Progenitor cell of endocrine pancreas (in vitro differentiated cells): ENCODE measurements at regions not wholly inside any gene's neighbourhood (a gene's known extent, or its start where the extent isn't known, plus 50 kb on each side); places are given as distances from the start of the nearest gene placed in this dataset.
A peak's percentile ranks its signal among the peaks of the same experiment; 100 is the strongest.

ENCODE experiments used
- DNase-seq: peaks from one replicate; pipeline ENCODE4 v3.0.0; 2021; ENCODE audit warnings: low spot score; ENCODE audit not compliant: unreplicated experiment
- H3K27ac Mint-ChIP-seq: 2 replicates; pipeline ENCODE4 v1.8.0; 2021; ENCODE audit warnings: mild to moderate bottlenecking, moderate library complexity, mixed read lengths
- H3K27me3 Mint-ChIP-seq: 2 replicates; pipeline ENCODE4 v1.8.0; 2021; ENCODE audit warnings: mixed read lengths
- H3K36me3 Mint-ChIP-seq: 2 replicates; pipeline ENCODE4 v1.8.0; 2022; ENCODE audit warnings: mixed read lengths; ENCODE audit not compliant: insufficient read depth
- H3K4me1 Mint-ChIP-seq: 2 replicates; pipeline ENCODE4 v1.8.0; 2021; ENCODE audit warnings: low read depth, mixed read lengths
- H3K4me3 Mint-ChIP-seq: 2 replicates; pipeline ENCODE4 v1.8.0; 2021; ENCODE audit warnings: low read depth, mild to moderate bottlenecking, moderate library complexity, mixed read lengths
- H3K9me3 Mint-ChIP-seq: 2 replicates; pipeline ENCODE4 v1.8.0; 2021; ENCODE audit warnings: low read depth, mixed read lengths
- TF ChIP-seq, protein P1 (sequence below): fragments of 200-600 bp; sonication (generic); IDR thresholded peaks from one replicate; pipeline ENCODE4 v1.5.0; 2021; ENCODE audit warnings: antibody characterized with exemption, mild to moderate bottlenecking; ENCODE audit not compliant: unreplicated experiment

DNA sequence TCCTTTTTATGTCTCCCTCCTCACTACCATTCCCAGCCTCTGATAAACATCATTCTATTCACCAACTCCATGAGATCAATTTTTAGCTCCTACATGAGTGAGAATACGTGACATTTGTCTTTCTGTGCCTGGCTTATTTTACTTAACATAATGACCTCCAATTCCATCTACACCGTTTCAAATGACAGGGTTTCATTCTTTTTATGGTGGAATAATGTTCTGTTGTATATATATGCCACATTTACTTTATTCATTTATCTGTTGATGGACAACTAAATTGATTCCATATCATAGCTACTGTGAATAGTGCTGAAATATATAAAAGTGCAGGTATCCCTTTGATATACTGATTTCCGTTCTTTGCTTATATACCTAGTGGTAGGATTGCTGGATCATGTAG lies 503.9 kb downstream of the SMARCA1 start:
- peaks cover 13% of the 10 kb centered on the region for H3K9me3 Mint-ChIP-seq
- H3K36me3 Mint-ChIP-seq = peaks cover 6% of the 10 kb centered on the region
- H3K27me3 Mint-ChIP-seq = no peaks in the 10 kb centered on the region
- DNase-seq = no peak
- no peaks in the 10 kb centered on the region for H3K4me1 Mint-ChIP-seq
- TF ChIP-seq, protein P1, sequence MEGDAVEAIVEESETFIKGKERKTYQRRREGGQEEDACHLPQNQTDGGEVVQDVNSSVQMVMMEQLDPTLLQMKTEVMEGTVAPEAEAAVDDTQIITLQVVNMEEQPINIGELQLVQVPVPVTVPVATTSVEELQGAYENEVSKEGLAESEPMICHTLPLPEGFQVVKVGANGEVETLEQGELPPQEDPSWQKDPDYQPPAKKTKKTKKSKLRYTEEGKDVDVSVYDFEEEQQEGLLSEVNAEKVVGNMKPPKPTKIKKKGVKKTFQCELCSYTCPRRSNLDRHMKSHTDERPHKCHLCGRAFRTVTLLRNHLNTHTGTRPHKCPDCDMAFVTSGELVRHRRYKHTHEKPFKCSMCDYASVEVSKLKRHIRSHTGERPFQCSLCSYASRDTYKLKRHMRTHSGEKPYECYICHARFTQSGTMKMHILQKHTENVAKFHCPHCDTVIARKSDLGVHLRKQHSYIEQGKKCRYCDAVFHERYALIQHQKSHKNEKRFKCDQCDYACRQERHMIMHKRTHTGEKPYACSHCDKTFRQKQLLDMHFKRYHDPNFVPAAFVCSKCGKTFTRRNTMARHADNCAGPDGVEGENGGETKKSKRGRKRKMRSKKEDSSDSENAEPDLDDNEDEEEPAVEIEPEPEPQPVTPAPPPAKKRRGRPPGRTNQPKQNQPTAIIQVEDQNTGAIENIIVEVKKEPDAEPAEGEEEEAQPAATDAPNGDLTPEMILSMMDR = no peak
- H3K4me3 Mint-ChIP-seq = no peak overlapping the region
- H3K27ac Mint-ChIP-seq = no peak overlapping the region

GRCh38 chrX:129015381-129015780 lies 507.9 kb downstream of the SMARCA1 start:
- Mint-ChIP-seq H3K9me3 (no peaks in the 10 kb centered on the region), H3K27ac (no peak overlapping the region), H3K36me3 (no peaks in the 10 kb centered on the region), H3K4me3 (no peak overlapping the region), H3K4me1 (peaks cover 2% of the 10 kb centered on the region), H3K27me3 (no peaks in the 10 kb centered on the region)
- TF ChIP-seq, protein P1 = no peak
- DNase-seq = no peak

- TF ChIP-seq, protein P1 = peak; percentile 10
- no peak for DNase-seq
- Mint-ChIP-seq H3K36me3 (no peaks in the 10 kb centered on the region), H3K4me3 (no peak overlapping the region), H3K4me1 (peaks cover 2% of the 10 kb centered on the region), H3K27ac (no peak overlapping the region), H3K9me3 (no peaks in the 10 kb centered on the region), H3K27me3 (no peaks in the 10 kb centered on the region)
These were observed 509.7 kb downstream of the SMARCA1 start for GRCh38 chrX:129013574-129013973.

DNA sequence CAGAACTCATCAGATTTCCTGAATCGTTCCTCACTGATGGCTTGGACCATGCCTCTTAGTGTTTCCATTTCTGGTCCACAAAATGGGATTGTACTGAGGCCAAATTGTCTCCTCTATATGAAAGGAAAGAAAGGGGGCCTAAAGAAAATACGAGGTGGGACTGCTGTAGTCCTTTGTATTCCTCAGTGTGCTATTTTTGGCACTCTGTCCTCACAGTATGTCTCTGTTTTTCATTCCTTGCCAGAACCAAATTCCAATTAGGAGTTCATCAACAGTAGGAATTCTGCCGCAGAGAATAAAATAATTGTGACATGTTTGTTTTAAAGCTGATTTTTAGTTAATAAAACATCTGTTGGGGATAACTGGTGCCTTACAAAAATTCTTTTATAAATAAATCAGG lies 515.7 kb downstream of the SMARCA1 start:
- Mint-ChIP-seq H3K36me3 (no peaks in the 10 kb centered on the region), H3K27me3 (no peaks in the 10 kb centered on the region), H3K27ac (no peak overlapping the region), H3K9me3 (no peaks in the 10 kb centered on the region), H3K4me1 (no peaks in the 10 kb centered on the region), H3K4me3 (no peak overlapping the region)
- DNase-seq = no peak
- TF ChIP-seq, protein P1 = no peak

GRCh38 chrX:129006491-129006890 lies 516.8 kb downstream of the SMARCA1 start:
- no peaks in the 10 kb centered on the region for H3K4me1 Mint-ChIP-seq
- H3K36me3 Mint-ChIP-seq = no peaks in the 10 kb centered on the region
- no peak overlapping the region for H3K27ac Mint-ChIP-seq
- H3K27me3 Mint-ChIP-seq = no peaks in the 10 kb centered on the region
- DNase-seq = no peak
- H3K4me3 Mint-ChIP-seq = no peak overlapping the region
- H3K9me3 Mint-ChIP-seq = no peaks in the 10 kb centered on the region
- TF ChIP-seq, protein P1 = no peak
